HG03521 (cell line): ENCODE measurements at regions not wholly inside any gene's neighbourhood (a gene's known extent, or its start where the extent isn't known, plus 50 kb on each side); places are given as distances from the start of the nearest gene placed in this dataset.

Experiments used
- ATAC-seq: cut with Tn5 transposase; IDR thresholded peaks from one replicate; pipeline ENCODE4 v1.9.1; 2021; ENCODE audit warnings: mild to moderate bottlenecking, moderate library complexity; ENCODE audit not compliant: unreplicated experiment

DNA sequence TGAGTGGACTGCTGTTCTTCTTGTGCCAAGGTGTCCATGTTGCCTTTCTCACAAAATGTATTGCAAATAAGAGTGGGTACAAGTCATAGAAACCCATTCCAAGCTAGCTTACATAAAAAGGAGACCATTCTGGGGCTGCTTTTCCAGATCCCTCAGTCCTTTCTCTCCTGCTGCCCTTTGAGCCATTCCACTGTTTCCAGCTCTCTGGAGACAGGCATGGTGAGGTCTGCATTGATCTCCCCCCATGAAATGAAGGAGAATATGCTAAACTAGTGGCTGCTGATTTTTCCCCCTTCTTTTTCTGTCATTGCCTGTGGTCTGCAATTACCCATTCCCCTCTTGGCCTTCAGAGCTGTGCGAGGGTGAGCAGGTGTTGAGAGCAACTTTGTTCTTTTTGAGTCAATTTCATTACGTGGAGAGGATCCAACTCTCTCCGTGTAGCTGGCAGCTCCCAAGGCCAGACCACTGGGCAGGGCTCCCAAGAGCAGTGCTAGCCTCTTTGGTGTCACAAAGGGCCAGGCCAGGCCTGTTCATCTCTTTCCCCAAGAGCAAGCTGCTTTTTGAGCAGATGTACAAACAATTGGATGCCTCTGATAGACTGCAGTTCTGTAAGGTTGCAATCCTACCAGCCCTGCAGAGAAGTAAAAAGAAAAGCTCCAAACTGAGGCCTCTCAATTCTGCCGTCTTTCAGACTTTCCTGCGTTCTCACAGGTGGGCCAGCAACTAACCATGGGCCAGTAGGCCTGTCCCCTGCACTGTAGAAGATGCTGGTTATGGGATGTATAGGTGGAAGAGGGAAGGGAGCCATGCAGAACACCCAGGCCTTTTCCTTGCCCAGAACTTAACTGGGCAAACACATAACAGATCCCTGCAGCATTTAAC, 96.1 kb upstream of the ARMC2 start:
- no peak for ATAC-seq

DNA sequence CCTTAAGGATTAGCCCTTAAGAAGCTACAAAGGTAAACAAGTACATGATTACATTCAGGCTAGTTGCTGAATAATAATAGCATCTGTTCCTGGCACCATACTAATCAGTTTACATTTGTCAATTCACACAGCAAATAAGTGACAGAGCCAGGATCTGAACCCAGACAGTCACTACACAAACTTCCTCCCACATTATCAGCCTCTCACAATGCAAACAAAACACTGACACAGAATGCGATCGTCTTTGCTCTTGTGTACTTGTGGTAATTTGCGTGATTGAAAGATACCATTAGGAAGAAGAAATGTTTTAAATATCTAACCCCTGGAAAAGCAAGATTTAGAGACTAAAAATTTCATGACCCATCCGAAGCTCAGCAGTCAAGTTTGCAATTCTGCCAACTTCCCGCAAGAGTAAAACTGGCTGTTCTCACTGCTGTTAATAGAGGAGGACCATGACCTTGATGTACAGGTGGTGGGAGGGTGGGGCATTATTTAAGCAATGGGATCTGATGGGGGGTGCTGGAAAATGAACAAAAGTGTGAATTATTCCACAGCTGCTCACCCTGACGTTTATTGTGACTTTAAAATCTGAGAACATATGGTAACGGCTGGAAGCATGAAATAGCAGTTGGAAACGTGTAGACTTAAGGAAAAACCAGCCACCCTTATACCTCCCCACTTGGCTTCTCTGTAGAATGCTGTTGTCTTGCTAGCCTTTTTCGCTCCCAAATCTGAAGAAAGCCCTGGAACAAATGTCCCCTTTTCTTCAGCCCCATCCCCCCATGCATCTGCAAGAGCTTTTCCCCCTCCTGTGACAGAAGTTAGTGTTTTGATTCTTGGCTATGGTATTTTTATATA, 95.3 kb upstream of the ARMC2 start:
- no peak for ATAC-seq

DNA sequence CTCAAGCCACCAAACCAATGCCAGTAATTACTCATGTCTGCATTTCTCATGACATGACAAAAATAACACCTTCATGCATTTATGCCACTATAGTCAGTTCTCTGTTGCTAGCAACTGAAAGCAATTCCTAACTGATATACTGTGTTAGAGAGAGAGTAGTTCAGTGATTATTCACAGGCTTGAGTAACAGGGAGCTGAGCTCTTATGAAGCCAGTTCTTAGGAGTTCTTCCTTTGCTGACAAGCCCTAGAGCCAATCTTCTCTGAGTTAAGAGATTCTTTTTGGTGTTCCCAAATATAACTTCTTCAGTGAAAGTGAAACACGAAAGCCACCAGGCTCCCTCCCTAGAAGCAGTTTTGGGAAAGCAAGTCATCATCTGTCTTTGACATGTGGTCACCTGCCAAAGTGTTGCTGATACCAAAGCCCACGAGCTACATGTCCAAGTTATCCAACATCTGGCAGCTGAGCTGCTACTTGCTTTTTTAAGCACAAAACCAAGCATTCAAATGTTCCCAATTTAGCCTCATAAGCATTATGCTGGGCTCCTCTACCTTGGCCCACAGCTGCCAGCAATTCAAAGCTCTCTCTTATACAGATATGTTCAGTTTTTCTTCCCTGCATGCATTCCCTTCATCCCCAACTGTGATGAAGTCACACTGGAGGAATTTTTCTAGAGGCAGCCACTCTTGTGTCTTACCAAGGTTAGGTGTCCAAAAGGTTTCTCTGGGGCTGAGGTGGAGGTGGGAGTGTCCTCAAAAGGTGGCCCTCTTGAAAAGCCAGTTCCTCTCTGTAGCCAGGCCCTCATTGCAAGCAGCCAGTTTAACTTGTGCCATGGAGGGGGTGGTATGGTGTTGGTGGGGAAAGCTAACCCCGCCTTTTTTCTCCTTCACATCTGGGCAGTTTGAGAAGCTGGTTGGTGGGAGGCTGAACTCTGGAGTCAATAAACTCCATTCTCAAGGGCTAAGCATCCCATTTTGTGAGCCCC, 92.7 kb upstream of the ARMC2 start:
- no peak for ATAC-seq

DNA sequence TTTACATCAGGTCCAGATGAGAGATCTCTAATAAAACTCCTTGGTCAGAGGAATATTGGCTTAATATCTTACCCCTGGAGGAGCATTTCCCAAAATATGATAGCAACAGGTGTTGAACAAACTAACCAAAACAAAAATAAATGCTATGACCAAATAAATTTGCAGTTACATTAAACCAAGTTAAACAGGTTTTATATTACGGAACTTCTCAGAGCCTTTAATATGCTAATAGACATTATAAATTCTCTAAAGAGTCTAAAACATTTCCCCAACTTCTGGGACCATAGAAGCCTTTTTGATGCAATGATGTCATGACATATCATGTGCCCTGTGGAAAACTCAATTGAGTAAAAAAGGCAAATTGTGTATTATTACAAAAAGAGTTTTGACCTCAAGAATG, 90.9 kb upstream of the ARMC2 start:
- no peak for ATAC-seq

DNA sequence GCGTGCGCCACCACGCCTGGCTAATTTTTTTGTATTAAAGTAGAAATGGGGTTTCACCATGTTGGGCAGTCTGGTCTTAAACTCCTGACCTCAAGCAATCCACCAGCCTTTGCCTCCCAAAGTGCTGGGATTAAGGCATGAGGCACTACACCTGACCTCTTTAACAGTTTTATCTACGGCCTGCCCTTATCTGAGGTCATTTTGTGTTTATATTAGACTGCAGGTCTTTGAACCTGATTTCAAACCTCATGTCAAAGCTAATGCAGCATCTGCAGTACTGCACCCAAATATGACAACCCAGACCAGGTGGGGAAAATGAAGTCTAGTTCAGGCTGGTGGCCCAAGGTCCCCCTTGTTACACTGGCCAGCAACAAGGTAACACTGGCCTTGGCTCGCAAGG, 89.3 kb upstream of the ARMC2 start:
- no peak for ATAC-seq

DNA sequence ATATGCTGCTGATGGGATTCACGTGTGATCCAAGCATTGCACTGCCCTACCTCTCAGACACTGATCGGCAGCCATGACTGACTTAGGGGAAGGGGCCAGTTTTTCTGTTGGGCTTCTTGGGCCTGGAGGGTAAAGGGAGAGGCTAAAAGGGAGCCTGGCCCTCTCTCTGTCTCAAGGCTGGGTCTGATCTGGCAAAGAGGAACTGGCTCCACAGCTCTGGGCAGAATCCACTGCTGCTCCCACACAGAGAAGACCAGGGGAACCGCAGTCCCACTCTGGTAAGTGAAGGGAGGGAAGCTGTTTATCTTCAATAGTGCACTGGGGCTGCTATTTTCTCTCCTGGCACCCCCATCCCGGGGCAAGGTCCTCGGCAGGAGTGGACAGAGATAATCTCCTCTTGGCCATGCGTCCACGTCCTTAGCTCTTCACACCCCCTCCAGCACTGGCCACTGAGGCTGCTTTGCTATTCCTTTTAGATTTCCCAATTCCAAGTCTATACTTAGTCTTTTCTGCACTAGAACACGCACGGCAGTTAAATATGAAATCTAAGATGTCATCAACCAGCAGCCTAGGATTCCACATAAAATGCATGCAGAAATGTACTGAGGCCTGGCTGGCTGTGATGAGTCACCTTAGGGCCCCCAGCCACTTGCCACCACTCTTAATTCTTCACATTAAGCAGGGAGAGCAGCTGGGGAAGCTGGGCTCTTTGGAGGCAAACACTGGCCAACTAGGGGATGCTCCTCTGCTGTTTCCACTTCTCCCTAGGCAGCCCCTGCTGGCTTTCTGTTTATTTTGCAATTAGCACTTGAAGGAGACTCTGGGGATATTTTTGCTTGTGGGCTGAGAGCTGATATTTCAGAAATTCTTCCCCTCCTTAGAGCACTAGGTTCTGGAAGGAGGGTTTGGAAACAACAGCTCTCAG, 87.8 kb upstream of the ARMC2 start:
- ATAC-seq: no peak

DNA sequence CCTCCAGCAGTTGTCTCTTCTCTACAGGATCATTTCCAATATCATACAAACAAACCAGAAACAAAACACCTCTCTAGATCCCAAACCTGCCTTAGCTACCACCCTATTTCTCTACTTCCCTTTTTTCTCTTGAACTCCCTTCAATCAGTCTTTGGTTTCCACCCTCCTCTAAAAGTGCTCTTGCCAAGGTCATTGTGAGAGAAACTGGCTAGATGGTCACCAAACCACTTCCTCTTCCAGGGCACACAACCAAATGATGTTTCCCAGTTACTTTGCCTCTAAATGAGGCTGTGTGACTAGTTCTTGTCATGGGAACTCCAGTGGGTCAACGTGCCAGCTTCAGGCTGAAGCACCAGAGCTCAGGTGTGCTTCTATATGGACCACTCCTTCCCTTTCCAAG, 85.8 kb upstream of the ARMC2 start:
- ATAC-seq: no peak

DNA sequence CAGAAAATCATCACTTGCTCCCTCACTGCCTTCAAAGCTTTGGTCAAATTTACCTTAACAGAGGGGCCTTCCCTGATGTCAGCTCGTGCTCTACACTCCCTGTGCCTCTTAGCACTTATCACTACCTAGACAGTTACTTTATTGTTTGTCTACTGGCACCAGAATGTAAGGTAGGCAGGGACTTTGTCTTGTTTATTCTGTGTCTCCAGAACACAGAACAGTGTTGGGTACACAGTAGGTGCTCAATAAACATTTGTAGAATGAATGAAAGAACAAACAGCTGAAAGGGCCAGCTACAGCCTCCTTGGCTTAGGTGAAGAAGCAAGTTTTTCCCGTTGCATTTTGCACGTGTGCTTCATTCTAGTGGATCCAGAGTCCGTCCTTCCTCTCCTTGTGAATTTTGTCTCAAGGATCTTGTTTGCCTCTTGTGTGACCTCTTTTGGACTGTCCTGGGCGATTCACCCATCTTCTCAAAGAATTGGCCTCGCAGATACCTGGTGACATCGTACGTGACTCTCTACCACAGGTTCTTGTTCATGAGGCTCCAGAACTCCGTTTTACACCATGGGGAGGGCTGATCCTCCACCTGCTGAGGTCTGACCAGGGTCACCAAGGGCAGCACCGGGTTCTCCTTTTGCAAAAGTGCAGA, 84.2 kb upstream of the ARMC2 start:
- no peak for ATAC-seq

DNA sequence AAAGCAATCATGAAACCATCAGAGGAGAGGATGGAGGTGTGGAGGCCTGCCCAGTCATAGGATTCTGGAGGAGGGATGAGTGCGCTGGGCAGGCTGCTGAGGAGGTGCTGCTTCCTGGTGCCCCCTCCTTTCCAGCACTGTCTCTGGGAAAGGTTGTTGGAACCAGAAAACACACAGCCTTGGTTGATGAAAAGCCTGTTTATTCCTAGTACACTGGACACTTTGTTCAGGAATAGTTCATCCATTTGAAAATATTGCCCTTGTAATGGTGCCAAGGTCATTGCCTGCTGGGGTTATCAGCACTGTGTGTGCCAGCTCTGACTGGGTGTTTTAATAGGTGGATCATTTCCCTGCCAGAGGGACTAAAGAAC, 83.7 kb upstream of the ARMC2 start:
- no peak for ATAC-seq

DNA sequence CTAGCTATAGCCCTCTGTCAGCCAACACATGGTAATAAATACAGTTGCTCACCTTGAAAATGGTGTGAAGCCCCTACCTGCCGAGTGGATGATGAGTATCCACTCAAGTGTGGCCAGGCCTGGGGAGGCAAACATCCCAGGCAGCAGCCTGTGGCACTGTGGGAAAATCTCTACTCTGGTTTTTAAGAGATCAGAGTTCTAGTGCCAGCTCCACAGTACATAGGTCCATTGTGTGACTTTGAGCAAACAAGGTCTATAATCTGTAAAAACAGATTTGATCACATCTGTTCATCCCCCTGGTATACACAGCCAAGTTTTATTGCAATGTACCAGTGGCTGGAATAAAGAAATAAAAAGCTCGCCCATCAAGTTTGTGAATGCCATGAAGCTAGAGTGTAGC, 82.7 kb upstream of the ARMC2 start:
- ATAC-seq: no peak

DNA sequence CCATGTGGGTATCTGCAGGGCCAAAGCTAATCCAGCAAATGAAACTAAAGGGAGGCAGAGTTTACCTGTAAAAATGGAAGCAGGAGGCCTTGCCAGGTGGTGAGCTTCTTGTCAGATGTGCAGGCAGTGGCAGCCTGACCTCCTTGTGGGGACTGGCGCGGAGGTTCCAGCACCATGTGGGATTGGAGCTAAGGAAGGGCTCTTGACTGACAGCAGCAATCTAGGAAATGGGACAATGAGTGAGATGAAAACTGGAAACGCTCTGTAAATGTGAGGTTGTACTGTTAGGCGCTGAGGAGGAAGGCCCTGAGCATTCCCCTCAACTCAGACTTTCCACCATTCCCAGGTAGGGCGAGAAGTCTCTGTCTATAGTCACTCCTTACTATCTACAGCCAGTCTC, 81.8 kb upstream of the ARMC2 start:
- no peak for ATAC-seq

DNA sequence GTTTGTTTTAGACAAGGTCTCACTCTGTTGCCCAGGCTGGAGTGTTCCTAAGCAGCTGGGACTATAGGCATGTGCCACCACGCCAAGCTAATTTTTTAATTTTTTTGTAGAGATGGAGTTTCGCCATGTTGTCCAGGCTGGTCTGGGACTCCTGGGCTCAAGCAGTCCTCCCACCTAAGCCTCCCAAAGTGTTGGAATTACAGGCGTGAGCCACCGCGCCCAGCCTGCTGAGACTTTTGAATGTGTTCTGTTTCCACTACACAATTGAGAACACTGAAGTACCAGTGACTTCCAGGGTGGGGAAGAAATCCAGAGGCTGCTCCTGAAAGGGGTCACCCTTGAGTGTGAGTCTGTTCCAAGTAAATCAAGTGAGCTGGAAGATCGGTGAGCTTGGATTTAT, 81.3 kb upstream of the ARMC2 start:
- ATAC-seq: no peak

DNA sequence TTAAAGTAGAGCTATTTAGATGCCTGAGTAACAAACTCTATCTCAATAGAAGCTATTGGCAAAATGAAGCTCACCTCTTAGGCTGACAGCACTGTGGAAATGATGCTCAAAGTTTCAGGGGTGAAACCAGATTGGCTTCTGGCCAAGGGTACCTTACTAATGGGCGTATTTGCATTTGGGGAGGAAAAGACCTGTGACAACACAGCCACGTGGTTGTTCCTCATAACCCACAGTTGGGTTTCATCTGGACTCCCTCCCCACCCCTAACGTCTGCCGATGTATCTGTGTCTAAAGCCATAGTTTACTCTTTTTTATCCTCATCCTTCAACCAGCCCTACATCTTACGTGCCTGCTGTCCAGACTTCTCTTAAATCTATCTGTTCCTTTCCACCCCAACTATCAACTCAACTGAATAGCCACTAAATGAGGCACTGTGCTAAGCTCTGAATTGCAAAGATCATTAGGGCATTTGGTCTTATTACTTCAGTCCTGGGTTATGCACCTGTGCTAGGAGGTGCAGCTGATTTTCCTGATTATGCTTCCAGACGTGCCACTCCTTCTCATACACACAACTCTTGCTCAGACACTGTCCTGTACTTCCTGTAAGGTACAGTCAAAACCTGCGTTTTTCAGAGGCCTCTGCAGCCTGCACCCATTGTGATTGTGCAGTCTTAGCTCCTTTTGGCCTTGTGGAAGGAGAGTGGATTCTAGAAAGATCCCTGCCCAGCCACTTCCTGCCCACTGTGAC, 80.6 kb upstream of the ARMC2 start:
- ATAC-seq: no peak

DNA sequence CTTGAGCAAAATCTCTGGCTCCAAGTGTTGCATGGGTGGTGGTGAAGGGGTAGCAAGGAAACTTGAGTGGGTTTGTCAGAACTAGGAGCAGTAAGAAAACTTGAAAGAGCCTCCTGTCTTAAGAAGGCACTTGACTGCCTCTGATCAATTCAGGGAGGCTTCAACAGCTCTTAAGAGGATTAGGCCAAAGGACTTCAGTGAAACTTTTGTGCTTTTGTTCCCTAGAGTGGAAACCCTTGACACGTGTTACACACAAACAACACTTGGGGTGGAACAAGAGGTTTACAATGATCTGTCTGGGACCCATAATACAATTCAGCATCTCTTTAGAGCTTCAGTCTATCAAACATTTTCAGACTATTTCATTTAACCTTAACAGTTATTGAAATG, 80.1 kb upstream of the ARMC2 start:
- no peak for ATAC-seq

DNA sequence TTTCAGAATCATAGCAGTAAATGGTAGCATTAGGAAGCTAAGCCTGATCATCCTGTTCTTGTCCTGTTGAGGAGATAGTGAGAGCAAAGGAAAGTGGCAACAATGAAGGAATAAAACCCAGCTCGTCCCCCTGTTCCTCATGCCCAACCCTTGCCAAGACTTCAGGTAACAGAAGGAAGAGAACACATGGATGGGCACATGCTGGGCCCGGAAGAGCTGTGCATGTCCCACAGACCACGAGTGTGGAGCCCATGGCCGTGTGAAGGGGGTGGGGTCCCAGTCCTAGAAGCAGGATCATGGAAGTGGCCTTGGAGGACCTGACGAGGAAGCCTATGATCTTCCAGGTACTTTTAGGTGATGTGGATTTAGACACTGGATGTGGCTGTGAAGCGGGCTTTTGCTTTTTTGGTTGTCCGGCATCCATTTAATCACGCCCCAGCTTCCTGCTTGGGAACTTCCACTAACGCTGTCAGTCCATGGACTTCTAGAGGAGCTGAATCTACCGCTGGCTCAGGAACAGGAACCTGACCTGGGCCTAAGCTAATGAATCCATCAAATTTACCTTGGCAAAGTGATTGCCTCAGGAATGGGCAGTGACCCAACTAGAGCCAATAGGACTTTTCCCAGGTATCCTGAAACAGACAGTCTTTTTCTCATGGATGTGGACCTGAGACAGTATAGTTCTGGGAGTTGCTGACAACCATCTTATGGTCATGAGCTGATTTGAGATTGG, 79.3 kb upstream of the ARMC2 start:
- no peak for ATAC-seq

DNA sequence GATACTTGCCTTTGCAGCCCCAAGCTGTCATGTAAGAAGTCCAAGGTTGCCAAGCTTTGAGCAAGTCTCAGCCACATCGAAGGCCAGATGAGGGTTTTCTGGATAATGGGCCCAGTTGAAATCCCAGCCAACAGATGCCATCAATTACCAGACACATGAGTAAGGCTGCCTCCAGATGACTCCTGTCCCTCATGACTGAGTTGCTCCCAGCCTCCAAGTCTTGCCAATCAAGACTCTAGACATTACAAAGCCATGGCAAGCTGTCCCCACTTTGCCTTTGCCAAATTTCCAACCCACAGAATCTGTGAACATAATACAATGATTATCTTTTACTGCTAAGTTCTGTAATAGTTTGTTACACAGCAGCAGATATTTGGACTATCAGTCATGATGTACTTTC, 76.8 kb upstream of the ARMC2 start:
- no peak for ATAC-seq

DNA sequence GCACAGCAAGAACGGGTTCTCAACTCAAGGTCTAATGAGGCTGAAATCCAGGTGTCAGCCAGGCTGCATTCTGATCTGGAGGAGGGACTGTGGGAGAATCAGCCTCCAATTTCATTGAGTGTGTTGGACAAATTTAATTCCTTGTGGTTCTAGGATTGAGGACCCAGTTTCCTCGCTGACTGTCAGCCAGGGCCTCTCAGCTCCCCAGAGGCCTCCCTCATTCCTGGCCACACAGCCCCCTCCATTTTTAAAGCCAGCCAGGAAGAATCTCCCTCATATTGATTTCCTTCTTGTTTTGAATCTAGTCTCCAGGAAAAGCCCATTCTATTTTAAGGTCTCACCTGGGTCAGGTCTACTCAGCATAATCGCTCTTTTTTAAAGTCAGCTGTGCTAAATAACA, 73.7 kb upstream of the ARMC2 start:
- no peak for ATAC-seq

DNA sequence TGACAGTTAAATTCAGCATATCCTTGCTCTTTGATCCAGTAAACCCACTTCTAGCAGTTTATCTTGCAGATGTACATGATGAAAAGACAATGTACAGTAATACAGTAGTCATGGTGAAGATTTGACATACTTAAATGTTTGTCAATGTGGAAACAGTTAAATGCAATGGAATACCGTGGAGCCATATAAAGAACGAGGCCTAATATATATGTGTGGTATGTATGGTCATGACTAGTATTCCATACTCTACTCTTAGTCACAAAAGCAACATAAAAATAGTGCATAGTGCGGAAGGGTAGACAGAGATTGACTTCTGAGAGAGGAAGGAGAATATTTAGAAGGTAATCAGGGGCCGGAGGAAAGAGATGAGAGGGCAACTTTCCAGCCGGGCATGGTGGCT, 70.7 kb upstream of the ARMC2 start:
- no peak for ATAC-seq
